ENCODE measurements at regions not wholly inside any gene's neighbourhood (a gene's known extent, or its start where the extent isn't known, plus 50 kb on each side); places are given as distances from the start of the nearest gene placed in this dataset.

- Histone ChIP-seq H3K27ac (ENCODE audit: low read depth in 1 of 2, low read length in 2 of 2) (no peak overlapping the region), H3K36me3 (replicated peaks in 1 of 2; ENCODE audit: control insufficient read depth in 1 of 2, insufficient read depth in 2 of 2, low read length in 2 of 2) (no peaks in the 10 kb centered on the region), H2AFZ (ENCODE audit: insufficient read depth, low read depth, low read length, poor library complexity, severe bottlenecking) (no peak overlapping the region), H3K79me2 (ENCODE audit: insufficient read depth, low read length) (no peaks in the 10 kb centered on the region), H3K9me3 (replicated peaks in 1 of 2; ENCODE audit: control insufficient read depth in 1 of 2, insufficient read depth in 1 of 2, low read length in 2 of 2) (peaks cover 7 to 16% of the 10 kb centered on the region in 2 donors), H4K20me1 (ENCODE audit: insufficient read depth, low read length) (no peaks in the 10 kb centered on the region), H3K4me2 (replicated peaks; ENCODE audit: extremely low read depth, low read length, poor library complexity, severe bottlenecking) (no peak overlapping the region), H3K4me3 (replicated peaks in 1 of 3; ENCODE audit: low read depth in 2 of 3, low read length in 3 of 3) (no peak overlapping the region), H3K27me3 (ENCODE audit: control insufficient read depth in 2 of 2, insufficient read depth in 2 of 2, low read length in 2 of 2) (no peaks in the 10 kb centered on the region), H3K4me1 (ENCODE audit: control insufficient read depth in 1 of 2, insufficient read depth in 2 of 2, low read length in 2 of 2) (peaks cover 13 to 15% of the 10 kb centered on the region in 2 donors), H3K9ac (ENCODE audit: insufficient read depth, low read length, poor library complexity, severe bottlenecking) (no peak overlapping the region)
- intact Hi-C loops (cut with micrococcal nuclease) = no loop called here
- H3K4me3 Mint-ChIP-seq = no peak overlapping the region
- TF ChIP-seq, protein P1, sequence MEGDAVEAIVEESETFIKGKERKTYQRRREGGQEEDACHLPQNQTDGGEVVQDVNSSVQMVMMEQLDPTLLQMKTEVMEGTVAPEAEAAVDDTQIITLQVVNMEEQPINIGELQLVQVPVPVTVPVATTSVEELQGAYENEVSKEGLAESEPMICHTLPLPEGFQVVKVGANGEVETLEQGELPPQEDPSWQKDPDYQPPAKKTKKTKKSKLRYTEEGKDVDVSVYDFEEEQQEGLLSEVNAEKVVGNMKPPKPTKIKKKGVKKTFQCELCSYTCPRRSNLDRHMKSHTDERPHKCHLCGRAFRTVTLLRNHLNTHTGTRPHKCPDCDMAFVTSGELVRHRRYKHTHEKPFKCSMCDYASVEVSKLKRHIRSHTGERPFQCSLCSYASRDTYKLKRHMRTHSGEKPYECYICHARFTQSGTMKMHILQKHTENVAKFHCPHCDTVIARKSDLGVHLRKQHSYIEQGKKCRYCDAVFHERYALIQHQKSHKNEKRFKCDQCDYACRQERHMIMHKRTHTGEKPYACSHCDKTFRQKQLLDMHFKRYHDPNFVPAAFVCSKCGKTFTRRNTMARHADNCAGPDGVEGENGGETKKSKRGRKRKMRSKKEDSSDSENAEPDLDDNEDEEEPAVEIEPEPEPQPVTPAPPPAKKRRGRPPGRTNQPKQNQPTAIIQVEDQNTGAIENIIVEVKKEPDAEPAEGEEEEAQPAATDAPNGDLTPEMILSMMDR (IDR thresholded peaks at IDR 0.05) = no peak
- H3K9me3 Mint-ChIP-seq = peaks cover 7 to 24% (median 16%) of the 10 kb centered on the region in 7 donors
- H3K36me3 Mint-ChIP-seq = no peaks in the 10 kb centered on the region
- WGBS (ENCODE audit: insufficient coverage) = no CpG with 5 or more reads among the region's 4 CpGs
- H3K27me3 Mint-ChIP-seq (ENCODE audit: low read depth in 3 of 3) = peaks cover 0 to 3% (median 2%) of the 10 kb centered on the region in 3 donors
- H3K27ac Mint-ChIP-seq = no peak overlapping the region
- peaks cover 12% of the 10 kb centered on the region for H3K4me1 Mint-ChIP-seq
- DNase-seq = no peak
These were observed 50.0 kb upstream of the LIMCH1 start for GRCh38 chr4:41487868-41488440.
